G401.6 (cell line): ENCODE measurements at regions not wholly inside any gene's neighbourhood (a gene's known extent, or its start where the extent isn't known, plus 50 kb on each side); places are given as distances from the start of the nearest gene placed in this dataset.

ENCODE experiments used
- FAIRE-seq: peaks from 2 replicates; lab custom pipeline; 2012; peaks lifted over from hg19 to GRCh38; lab: Jason Lieb, UNC

DNA sequence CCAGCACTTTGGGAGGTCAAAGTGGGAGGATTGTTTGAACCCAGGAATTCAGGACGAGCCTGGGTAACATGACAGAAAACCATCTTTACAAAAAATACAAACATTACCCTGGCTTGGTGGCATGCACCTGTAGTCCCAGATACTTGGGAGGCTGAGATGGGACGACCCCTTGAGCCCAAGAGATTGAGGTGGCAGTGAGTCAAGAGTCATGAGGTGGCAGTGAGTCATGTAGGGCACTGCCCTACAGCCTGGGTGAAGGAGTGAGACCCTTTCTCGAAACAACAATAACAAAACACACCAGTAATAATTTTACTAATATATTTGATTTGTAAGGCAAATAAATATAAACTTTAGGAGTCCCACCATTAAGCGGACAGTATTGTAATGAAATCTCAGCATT lies 1906.2 kb downstream of the NCAM2 start:
- no peak for FAIRE-seq

DNA sequence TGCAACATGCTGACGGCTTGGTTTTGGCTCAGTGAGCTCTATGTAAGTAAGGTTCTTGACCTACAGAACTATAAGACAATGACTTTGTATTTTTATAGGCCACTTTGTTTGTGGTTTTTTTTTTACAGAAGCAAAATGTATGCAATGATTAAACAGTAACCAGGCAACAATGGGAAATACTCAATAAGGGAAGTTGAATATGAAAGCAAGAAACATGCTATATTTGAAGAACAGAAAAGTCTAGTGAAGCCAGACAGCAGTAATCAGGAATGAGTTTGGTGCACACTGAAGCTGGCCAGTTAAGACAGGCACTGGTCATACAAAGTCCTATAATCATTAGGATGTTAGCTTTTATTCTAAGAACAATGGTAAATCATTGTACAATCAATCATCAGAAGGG lies 1926.8 kb downstream of the NCAM2 start:
- FAIRE-seq: no peak

DNA sequence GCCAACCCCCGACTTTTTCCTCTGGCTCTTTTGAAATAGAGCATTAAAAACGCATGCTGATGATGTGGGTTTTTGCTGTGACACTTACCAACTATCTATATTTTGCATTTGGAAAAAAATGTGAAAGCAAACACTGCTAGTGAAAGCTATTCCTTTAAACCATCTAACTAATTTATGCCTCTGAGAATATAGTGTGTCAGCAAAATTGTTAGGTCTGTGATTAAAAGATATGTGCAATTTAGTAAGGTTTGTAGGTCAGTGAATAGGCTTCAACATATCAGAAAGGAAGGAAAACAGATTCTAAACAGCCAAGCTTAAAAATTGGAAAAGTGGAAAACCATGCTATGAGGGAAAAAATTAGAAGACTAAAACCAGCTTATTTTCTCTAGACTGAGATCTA lies 1929.3 kb downstream of the NCAM2 start:
- FAIRE-seq: no peak

DNA sequence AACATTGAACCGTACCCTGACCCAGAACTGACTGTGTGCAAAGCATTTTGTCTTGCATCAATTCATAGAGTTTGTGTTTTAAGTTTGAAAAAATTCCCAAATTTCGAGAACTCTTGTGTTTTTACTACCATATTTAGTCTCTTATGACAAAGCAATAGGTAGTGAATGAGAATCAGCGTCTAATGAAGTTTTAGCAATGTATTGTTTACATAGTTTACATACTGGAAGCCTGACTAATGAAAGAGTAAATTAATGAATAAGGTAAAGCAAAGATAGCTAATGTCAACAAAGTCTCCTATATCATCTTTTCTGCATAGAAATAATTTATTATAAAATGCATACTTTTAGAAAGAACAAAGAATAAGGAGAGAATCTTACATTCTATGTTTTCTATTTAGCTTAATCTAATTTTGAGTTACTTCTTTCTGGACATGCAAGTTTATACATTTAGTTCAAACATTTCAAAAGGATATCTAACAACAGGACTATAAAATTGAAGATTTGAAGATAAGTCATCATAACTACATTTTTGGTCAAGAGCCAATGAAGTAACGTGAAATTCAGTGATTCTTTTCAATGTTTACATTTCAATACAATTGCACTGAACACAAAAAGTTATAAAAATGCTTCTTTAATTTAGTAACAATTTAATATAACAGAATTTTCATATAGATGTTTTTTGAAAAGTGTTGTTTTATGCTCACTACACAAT lies 1943.7 kb downstream of the NCAM2 start:
- FAIRE-seq: no peak

DNA sequence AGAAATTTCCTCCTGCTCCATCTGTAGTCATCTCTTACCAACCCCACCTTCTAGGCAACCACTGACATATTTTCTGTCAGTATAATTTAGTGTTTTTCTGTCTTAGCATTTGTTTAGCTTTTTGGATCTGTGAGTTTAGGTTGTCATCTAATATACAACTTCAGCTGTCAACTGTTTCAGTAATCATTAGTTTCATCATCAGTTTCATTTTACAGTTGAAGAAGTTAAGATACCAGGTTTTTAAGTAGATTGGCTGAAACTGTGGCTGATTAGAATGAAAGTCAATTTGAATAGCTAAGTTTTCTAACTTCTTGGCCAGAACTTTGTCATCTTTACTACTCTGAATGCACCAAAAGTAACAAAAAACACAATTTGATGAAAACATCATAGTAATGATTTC lies 1957.3 kb downstream of the NCAM2 start:
- no peak for FAIRE-seq

DNA sequence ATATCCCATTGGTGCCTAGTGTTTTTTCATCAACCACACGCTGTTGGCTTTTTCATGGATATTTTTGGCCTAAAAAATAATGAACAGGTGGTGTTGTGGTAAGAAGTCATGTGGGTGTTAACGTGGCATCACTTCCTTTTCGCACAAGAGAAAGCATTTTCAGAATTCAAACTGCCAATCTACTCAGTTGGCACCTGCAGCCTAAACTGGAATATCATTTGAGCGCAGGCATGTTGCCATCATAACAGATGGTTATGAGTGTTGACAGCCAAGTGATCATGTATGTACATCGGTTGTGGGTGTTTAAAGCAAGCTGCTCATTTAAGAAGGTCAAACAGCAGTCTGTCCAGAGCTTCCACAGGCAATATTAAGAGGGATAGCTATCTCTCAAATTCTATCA lies 1963.0 kb downstream of the NCAM2 start:
- FAIRE-seq: no peak

DNA sequence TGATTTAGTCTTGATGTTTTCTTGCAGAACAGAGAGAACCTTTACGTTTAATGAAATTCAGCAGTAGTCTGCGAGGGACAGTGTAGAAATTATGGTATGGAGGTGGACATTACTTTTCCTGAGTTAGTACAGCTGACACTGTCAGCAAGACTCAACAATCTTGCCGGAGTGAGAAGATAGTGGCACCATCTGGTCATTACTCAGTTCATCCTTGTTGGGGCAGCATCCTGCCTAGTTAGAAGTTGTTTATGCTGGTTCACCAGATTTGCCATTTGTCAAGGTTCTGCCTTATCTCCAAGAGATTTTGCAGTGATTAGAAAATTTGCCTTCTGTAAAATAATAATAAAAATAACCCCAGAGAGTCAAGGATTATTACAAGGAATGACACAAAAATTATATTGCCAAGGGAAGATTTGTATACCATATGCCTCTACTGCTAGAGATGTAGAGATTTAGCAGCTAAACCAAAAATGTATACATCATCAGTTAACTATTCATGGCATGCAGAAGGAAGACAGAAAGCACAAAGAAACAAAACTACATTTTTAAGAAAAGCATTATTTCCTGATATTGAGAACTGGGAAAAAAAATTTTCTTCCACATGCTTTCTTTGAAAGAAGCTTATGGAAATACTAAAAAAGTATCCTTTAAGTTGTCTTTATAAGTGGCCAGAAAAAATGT lies 1967.4 kb downstream of the NCAM2 start:
- FAIRE-seq: no peak

DNA sequence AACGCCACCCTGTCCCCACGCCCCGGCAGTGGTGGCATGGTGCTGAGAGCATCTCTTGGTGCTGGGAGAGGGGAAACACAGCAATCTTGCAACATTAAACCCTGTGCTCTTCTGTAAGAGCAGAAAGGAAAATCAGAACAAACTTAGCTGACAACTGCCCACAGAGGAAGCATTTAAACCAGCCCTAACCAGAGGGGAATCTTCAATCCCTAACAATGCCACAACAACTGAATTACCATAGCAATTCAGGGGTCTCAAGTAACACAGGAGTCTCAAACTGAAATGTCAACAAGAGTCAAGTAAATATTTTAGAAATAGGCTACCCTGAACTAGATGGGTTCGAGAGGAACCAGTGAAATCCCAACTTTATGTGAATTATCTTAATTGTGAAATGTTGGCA lies 1983.6 kb downstream of the NCAM2 start:
- no peak for FAIRE-seq

DNA sequence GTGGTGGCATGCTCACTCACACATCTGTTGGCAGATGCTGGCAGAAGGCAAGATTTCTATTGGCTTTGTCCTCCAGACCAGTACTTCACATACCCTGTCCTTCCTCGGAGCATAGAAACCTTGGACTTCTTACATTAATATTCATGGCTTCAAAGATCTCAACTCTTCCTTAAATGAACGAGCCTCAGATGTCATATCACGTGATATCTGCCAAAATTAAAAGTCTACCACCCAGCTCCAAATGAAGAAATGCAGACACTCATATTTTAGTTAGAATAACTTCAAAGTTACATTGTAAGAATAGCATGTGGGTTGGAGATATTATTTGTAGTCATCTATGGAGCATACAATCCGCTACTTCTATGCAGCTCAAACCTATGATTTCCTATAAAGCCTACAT lies 1994.9 kb downstream of the NCAM2 start:
- no peak for FAIRE-seq

DNA sequence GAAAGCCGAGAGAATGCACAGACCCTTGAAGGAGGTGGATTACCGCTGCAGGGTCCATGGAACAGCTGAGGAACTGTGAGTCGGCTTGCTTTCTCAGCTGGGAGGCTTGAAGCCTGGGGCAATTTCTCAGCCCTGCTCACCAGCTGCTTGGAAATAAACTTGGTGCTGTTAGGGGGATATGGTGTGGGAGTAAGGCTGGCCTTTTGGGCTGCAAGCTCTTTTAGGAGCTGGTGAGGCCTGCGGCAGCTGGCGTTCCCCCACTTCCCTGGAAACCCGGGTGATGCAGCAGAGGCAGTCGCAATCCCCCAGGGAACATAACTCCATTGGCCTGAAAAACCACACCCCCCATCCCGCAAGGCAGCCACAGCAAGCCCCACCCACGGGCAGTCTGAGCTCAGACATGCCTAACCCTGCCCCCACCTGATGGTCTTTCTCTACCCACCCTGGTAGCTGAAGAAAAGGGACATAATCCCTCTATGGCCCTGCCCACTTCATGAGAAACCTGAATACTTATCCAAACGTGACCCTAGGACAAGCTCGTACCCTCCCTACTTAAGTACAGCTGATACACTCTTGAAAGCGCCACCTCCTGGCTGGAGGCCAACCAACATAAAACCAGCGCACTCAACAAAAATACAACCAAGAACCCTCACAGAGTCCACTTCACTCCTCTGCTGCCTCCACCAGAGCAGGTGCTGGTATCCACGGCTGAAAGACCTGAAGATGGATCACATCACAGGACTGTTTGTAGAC lies 1995.8 kb downstream of the NCAM2 start:
- FAIRE-seq: no peak

DNA sequence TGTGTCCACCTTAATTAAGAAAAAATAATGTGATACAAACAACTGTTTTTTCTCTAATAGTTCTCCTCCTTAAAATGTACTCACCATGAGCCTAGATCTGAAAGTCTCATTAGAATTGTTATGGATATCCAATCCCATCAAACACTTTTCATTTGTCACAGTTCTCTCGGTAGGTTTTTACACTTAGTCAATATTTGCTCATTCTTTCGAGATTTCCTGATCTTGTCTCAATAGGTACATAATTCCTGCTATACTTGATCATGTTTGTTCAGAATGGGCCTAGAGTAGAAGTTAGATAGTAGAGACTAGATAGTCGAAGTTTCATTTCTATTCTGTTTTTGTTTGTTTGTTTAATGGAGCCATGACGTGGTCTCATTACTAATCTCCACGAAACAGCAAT lies 2005.7 kb downstream of the NCAM2 start:
- FAIRE-seq: no peak

DNA sequence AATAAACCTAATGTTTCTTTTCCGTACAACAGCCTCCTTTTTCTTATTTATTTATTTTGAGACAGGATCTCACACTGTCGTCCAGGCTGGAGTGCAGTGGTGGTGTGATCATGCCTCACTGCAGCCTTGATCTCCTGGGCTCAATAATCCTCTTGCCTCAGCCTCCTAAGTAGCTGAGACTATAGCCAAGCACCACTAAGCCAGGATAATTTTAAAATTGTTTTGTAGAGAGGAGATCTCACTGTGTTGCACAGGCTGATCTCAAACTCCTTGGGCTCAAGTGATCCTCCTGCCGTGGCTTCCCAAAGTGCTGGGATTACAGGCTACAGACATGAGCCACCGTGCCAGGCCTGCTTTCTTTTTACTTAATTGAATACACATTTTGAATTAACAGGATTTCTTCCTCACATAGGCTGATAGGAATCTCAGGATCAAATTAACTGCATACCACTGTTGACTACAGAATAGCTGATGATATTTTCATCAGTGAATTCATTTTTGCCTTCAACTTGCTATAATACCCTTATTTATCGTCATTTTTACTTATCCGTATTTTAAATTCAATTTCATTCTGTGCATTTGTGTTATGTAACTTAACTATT lies 2010.5 kb downstream of the NCAM2 start:
- FAIRE-seq: no peak

DNA sequence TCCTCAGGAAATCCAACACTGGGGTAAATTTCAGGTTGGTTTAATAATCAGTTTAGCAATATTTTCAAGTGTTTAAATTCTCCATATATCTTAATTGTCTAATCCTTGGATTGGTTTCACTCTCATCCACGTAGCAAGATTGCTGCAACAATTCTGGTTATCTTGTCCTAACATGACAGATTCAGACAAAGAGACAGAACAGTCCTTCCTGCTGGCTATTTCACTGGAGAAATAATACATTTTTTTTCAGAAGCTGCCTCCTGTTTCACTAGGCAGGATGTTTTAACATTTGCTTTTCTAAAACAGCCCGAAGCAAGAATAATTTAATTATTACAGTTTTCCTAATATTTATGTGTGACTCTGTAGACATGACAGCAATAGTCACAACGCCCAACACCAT lies 2011.2 kb downstream of the NCAM2 start:
- FAIRE-seq: no peak

DNA sequence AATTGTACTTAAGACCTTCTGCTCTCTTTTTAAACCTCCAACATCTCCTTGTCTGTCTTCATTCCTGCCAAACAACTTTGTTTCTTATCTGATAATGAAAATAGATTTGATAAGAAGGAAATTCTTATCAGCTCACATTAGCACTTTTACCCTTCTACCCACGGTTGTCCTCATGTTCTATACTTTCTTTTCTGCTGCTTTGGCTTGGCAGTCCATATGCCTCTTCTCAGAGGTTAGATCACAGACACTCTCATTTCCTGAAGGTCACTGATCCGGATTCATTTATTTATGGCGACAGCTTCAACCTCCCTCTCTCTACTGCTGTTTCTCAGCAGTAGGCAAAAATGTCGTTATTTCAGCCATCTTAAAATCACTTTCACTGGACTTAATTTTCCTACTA lies 2015.8 kb downstream of the NCAM2 start:
- no peak for FAIRE-seq

DNA sequence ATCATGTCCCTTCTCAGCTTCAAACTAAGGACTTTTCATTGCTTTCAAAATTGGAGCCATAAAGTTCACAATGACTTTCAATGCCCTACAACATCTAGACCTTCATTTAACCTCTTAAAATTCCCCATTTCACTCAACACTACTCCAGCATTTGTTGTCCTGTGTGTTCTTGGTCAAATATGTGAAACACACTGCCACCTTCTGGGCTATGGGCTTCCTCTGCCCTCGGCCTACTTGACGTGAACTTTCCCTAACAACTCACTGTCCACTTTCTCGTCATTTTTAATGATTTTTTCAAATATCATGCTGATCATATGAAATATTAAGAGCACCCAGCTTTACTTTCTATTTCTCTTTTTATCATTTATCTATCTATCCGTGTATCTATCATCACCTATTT lies 2018.4 kb downstream of the NCAM2 start:
- no peak for FAIRE-seq

DNA sequence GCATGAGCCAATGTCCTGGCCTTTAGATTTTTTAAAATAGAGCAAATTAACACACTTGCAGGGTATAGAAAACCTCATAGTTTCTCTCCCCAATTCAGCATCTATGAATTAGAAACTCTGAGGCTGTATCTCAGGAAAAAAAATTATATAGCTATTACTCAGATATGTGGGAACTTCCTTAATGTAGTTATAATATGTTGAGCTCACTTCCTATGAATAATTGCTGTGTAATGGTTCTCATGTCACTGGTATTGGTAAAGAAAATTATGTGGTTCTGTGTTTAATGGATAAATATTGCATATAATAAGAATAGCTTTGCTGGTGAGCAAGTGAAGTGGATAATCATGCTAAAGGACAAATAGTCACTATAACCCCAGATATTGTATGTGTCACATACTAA lies 2019.8 kb downstream of the NCAM2 start:
- FAIRE-seq: no peak

DNA sequence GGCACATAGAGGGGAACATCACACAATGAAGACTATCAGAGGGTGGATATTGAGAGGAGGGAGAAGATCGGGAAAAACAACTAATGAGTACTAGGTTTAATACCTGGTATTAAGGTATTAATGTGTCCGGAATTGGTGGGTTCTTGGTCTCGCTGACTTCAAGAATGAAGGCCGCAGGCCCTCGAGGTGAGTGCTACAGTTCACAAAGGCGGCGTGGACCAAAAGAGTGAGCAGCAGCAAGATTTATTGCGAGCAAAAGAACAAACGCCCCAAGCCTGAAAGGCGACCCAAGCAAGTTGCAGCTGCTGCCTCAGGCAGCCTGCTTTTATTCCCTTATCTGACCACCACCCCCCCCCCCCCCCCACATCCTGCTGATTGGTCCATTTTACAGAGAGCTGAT lies 2022.8 kb downstream of the NCAM2 start:
- FAIRE-seq: no peak

DNA sequence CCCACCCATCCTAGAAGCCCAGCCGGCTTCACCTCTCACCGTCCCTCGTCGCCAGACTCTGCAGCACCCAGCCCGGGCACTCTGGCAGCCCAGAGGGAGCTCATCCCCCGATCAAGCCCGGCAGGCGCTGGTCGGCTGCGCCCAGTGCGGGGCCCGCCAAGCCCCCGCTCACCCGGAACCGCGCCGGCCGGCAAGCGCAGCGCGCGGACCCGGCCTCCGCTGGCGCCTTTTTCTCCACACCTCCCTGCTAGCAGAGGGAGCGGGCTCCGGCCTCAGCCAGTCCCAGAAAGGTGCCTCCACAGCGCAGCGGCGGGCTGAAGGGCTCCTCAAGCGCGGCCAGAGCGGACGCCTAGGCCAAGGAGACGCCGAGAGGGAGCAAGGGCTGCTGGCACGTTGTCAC lies 2023.3 kb downstream of the NCAM2 start:
- FAIRE-seq: no peak

DNA sequence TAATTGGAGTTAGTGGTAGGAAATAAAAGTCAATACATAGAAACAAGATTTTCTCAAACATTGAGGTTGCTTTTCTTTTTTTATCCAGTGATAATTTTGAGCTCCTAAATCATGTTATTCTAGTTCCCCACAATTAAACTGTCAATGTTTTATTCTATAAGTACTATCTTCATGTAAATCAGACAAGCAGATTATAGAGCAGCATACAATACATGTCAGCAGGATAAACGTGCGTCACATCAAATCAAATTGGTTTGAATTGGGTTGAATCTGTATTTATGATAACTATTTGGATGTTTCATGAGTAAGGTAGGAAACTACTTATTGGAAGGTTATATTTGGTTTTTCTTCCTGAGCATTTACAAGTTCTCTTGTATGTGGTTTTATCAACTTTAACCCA lies 2028.7 kb downstream of the NCAM2 start:
- FAIRE-seq: no peak

DNA sequence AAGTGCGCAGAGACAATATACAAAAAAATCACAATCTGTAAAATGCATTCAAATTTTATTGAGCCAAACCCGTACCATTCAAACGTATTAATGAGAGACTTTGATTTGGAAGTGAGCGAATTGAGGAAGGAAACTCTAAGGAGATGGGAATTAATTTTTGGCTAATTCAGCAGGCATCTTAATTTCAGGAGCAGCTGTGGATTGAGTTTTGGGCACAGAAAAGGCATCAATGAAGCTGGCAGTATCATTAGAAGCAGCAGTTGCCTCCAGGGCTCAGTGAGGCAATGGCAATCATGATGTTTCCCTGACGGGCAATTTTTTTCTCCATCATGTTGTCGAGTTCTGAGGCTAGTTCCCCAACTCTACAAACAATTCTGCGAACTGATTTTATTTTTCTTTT lies 2041.6 kb downstream of the NCAM2 start:
- no peak for FAIRE-seq

DNA sequence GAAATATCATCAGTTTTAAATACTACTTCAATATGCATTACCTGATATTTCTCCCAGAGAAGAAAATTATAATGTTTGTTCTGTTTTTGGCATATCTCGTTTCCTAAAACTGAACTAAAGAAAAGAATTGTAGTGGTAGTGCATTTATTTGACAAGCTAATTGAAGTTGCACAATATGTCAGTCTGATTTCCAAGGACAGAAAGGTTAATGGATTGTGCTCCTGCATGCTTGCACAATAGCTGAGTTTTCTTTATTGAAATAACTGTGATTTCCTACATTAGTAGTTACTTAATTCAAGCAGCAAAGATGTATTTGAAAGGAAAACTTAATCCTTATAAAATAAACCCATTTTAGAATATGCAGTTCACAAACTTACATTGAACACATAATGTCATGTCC lies 2047.7 kb downstream of the NCAM2 start:
- no peak for FAIRE-seq

DNA sequence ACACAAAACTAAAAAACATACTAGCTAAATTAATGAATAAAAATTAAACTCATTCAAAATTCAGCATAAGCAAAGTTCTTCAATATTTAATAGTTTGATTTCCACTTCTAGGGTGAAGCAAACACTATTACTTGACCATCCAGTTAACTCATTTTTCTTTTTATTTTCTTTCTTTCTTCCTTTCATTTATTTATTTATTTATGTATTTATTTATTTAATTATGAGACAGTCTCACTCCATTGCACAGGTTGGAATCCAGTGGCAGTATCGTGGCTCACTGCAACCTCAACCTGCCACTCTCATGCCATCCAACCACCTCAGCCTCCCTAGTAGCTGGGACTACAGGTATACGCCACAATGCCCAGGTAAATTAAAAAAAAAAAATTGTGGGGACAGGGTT lies 2069.5 kb downstream of the NCAM2 start:
- FAIRE-seq: no peak

DNA sequence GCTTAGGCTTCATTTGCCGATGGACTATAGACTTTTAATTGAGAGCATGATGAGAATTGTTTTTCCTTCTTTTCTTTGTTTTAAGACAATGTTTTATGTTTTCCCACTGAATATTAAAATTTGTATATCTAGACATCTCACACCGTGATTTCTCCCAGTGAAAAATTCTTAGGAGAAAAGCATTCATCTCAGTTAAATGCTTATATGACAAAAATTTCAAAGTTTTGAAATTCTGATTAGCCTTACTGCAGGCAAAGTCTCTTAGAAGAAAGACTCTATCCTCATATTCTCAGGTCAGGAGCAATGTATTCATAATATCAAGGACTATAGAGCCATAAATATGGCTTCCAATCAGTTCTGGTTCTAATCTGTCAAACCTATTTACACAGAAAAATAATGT lies 2085.0 kb downstream of the NCAM2 start:
- FAIRE-seq: no peak
